ENCODE measurements at regions not wholly inside any gene's neighbourhood (a gene's known extent, or its start where the extent isn't known, plus 50 kb on each side); places are given as distances from the start of the nearest gene placed in this dataset.

GRCh38 chr1:182261655-182262054 is 129.9 kb downstream of the GLUL start:
- TF ChIP-seq, protein P1, sequence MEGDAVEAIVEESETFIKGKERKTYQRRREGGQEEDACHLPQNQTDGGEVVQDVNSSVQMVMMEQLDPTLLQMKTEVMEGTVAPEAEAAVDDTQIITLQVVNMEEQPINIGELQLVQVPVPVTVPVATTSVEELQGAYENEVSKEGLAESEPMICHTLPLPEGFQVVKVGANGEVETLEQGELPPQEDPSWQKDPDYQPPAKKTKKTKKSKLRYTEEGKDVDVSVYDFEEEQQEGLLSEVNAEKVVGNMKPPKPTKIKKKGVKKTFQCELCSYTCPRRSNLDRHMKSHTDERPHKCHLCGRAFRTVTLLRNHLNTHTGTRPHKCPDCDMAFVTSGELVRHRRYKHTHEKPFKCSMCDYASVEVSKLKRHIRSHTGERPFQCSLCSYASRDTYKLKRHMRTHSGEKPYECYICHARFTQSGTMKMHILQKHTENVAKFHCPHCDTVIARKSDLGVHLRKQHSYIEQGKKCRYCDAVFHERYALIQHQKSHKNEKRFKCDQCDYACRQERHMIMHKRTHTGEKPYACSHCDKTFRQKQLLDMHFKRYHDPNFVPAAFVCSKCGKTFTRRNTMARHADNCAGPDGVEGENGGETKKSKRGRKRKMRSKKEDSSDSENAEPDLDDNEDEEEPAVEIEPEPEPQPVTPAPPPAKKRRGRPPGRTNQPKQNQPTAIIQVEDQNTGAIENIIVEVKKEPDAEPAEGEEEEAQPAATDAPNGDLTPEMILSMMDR (conservative IDR thresholded peaks at IDR 0.05; ENCODE audit: low read depth, low read length), result no peak
- DNase-seq (ENCODE audit: low read depth), result no peak
- no peak overlapping the region for H3K4me3 ChIP-seq (ENCODE audit: low read depth, low read length)

DNA sequence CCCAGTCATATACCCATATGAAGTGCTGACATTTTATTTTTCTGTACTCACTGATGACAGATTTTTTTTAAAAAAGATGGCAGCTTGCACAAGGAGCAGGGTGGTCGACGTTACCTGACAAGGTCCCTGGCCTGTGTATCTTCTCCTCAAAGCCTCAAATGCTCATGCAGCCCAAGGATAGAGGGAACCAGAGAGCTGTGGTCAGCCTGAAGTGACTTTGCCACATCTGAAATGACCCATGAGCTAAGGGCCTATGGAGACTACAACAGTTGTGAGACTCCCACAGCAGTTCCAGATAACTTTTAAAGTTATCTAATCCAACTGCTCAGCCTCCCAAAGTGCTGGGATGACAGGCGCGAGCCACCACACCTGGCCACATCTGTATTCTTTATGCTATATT is 131.1 kb downstream of the GLUL start:
- TF ChIP-seq, protein P1 (conservative IDR thresholded peaks at IDR 0.05; ENCODE audit: low read depth, low read length), result no peak
- DNase-seq (ENCODE audit: low read depth), result no peak
- H3K4me3 ChIP-seq (ENCODE audit: low read depth, low read length), result no peak overlapping the region

DNA sequence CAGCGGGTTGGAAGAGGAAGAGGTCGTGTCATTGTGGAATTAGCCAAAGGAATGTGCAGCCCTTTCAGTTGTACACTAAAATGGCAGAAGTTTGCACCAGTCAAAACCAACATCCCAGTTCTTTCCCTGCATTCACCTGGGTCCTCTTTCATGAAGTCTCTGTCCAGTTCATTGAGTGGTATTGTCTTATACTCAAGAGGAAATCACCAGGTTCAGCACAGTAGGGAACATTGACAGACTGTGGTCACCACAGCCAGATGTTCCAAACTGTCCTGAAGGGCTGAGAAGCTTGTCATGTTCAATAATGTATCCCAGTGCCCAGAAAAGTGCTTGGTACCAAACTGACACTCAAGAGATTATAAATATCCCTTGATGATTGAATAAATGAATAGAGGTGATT is 131.6 kb downstream of the GLUL start:
- H3K4me3 ChIP-seq (ENCODE audit: low read depth, low read length), result no peak overlapping the region
- TF ChIP-seq, protein P1 (conservative IDR thresholded peaks at IDR 0.05; ENCODE audit: low read depth, low read length), result no peak
- DNase-seq (ENCODE audit: low read depth), result no peak

DNA sequence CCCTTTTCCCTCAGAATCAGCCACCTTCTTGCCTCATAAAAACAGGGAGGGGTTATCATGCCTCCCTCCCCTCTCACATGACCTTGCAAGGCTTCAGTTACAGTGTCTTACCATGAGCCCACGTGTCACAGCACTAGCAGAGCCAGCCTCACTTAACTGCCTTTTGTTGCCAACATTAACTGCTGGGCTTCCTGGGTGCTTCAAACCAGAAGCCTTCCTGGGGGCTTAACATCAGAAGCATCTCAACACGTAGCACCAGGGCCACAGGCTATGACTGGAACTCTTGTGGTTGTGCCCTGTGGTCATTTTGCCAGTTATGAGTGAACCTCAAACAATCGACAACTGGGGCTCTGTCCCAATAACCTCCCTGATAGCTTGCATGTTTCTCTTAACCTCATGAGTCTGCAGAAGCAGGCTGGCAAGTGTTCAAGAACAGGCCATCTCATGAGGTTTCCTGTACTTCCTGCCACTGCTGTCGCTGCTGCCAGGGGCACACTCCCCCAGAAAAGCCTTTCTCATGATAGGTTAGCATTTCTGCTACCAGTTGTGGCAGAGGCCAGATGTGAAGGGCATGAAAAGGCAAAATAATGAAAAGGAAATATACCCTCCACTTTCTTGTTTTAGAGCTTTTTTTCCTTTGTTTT is 132.2 kb downstream of the GLUL start:
- TF ChIP-seq, protein P1 (conservative IDR thresholded peaks at IDR 0.05; ENCODE audit: low read depth, low read length), result no peak
- no peak overlapping the region for H3K4me3 ChIP-seq (ENCODE audit: low read depth, low read length)
- DNase-seq (ENCODE audit: low read depth), result peak; percentile 8

DNA sequence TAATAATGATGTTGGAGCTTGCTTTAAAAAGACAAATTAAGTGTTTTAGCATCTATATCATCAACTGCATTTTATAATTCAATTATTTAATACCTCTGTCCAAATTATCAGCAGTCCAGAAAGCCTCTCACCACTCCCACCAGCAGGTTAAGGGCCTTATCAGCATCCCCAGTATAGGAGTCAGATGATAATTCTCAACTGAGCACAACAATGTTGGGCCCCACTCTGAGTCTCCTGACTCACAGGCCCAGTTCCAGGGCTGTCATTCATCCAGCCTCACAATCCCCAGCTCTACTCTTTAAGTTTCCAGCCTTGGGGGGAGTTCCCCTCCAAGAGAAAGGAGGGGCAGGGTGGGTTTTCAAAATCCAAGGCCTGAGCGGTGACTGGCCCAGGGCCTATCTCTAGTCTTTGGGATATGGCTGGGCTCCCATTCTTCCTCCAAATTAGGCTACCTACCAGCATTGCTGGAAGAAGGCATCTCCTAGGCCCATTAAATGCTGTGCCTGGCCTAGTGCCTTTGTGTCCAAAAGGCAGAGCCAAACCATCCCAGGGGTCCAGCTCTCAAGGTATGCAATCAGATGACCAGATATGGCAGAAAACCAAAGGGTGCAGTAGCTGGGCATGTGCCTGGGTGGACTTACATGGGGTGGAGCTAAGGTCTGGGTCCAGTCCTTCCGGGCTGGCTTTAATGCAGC is 134.1 kb downstream of the GLUL start:
- DNase-seq (ENCODE audit: low read depth), result no peak
- TF ChIP-seq, protein P1 (conservative IDR thresholded peaks at IDR 0.05; ENCODE audit: low read depth, low read length), result no peak
- H3K4me3 ChIP-seq (ENCODE audit: low read depth, low read length), result no peak overlapping the region

GRCh38 chr1:182256931-182257330 is 134.7 kb downstream of the GLUL start:
- TF ChIP-seq, protein P1 (conservative IDR thresholded peaks at IDR 0.05; ENCODE audit: low read depth, low read length), result no peak
- H3K4me3 ChIP-seq (ENCODE audit: low read depth, low read length), result no peak overlapping the region
- DNase-seq (ENCODE audit: low read depth), result no peak

DNA sequence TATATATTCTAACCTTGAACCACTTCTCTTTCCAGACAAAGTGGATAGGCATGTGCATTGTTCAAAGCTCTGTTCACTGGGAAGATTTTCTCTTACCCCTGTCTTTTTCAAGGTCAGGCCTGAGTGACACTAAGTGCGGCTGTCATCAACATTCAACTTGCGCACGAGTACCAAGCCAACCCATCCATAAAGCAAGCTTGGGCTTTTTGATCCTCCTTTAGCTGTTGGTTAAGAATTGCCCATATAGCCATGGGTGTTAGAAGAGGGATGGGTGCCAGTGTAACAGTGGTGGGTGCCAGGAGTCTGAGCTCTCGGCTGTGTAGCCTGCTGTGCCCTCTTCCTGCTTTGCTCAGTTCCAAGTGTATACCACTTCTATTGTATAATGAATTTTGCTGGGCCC is 136.1 kb downstream of the GLUL start:
- no peak overlapping the region for H3K4me3 ChIP-seq (ENCODE audit: low read depth, low read length)
- DNase-seq (ENCODE audit: low read depth), result no peak
- TF ChIP-seq, protein P1 (conservative IDR thresholded peaks at IDR 0.05; ENCODE audit: low read depth, low read length), result no peak
